Esophagus squamous epithelium (tissue), 4 donors: ENCODE measurements at regions not wholly inside any gene's neighbourhood (a gene's known extent, or its start where the extent isn't known, plus 50 kb on each side); places are given as distances from the start of the nearest gene placed in this dataset.

Source experiments
- CTCF ChIP-seq, 6 experiments: fragments of 450-650 bp in 4 of 6; fragments of 200-600 bp in 2 of 6; sonication (generic) in 2 of 6; IDR thresholded peaks; one replicate each; pipeline ENCODE4 v1.5.1; 2016 to 2019; ENCODE audit warnings: antibody characterized with exemption in 6 of 6, mild to moderate bottlenecking in 4 of 6, moderate library complexity in 4 of 6
- POLR2A ChIP-seq, 4 donors: fragments of 450-650 bp; IDR thresholded peaks; one replicate each; pipeline ENCODE4 v1.6.1; 2017; ENCODE audit warnings: antibody characterized with exemption in 4 of 4, mild to moderate bottlenecking in 4 of 4, moderate library complexity in 3 of 4

- TF ChIP-seq CTCF (IDR thresholded peaks at IDR 0.05) (no peak), POLR2A (IDR thresholded peaks at IDR 0.05) (no peak)
Measured at GRCh38 chr12:124434951-124435805, 132.2 kb downstream of the NCOR2 start.
